WTC11 (cell line): ENCODE measurements at regions not wholly inside any gene's neighbourhood (a gene's known extent, or its start where the extent isn't known, plus 50 kb on each side); places are given as distances from the start of the nearest gene placed in this dataset.

Source experiments
- ATAC-seq: fragments of 200-7000 bp; cut with Tn5 transposase; 2 replicates; pipeline ENCODE4 v1.10.0; 2021; ENCODE audit warnings: mild to moderate bottlenecking, moderate library complexity
- CTCF ChIA-PET: fragments of 300-600 bp; sonication (Branson Sonifier 250); formaldehyde crosslinking; loops from one replicate; lab custom pipeline; 2021; ENCODE audit warnings: antibody characterized with exemption; lab: Charles Lee
- POLR2A ChIA-PET: fragments of 350-600 bp; sonication (Branson Sonifier 250); formaldehyde crosslinking; loops from one replicate; lab custom pipeline; 2021; ENCODE audit warnings: antibody characterized with exemption; lab: Charles Lee
- DNase-seq: peaks from one replicate; pipeline ENCODE4 v3.0.0; 2021; ENCODE audit warnings: low spot score
- H3K27ac Mint-ChIP-seq: 2 replicates; pipeline ENCODE4 v1.8.0; 2021; ENCODE audit warnings: mixed read lengths
- H3K27me3 Mint-ChIP-seq: 2 replicates; pipeline ENCODE4 v1.8.0; 2021; ENCODE audit warnings: low read depth, mild to moderate bottlenecking, moderate library complexity, mixed read lengths
- H3K36me3 Mint-ChIP-seq: 2 replicates; pipeline ENCODE4 v1.8.0; 2021; ENCODE audit warnings: mixed read lengths
- H3K4me1 Mint-ChIP-seq: 2 replicates; pipeline ENCODE4 v1.8.0; 2022; ENCODE audit warnings: mixed read lengths
- H3K4me3 Mint-ChIP-seq: 2 replicates; pipeline ENCODE4 v1.8.0; 2021; ENCODE audit warnings: mild to moderate bottlenecking, moderate library complexity, mixed read lengths
- H3K9me3 Mint-ChIP-seq: 2 replicates; pipeline ENCODE4 v1.8.0; 2021; ENCODE audit warnings: mixed read lengths
- AR ChIP-seq: fragments of 250-450 bp; sonication (Bioruptor Pico); IDR thresholded peaks from 2 replicates; pipeline ENCODE4 v1.9.0; 2021; ENCODE audit warnings: mild to moderate bottlenecking
- ATF1 ChIP-seq: sonication (generic); formaldehyde crosslinking; IDR thresholded peaks from 2 replicates; pipeline ENCODE4 v1.8.1; 2023; ENCODE audit warnings: mild to moderate bottlenecking, moderate library complexity, missing genetic modification reagents
- ATF6 ChIP-seq: sonication (generic); formaldehyde crosslinking; IDR thresholded peaks from 2 replicates; pipeline ENCODE4 v1.8.1; 2023; ENCODE audit warnings: mild to moderate bottlenecking, missing genetic modification reagents
- ESRRA ChIP-seq: sonication (generic); formaldehyde crosslinking; IDR thresholded peaks from 2 replicates; pipeline ENCODE4 v1.8.1; 2022; ENCODE audit warnings: mild to moderate bottlenecking, missing genetic modification reagents, borderline replicate concordance
- FOXJ3 ChIP-seq: sonication (generic); formaldehyde crosslinking; IDR thresholded peaks from 2 replicates; pipeline ENCODE4 v1.9.0; 2021; ENCODE audit warnings: missing genetic modification reagents, mild to moderate bottlenecking, borderline replicate concordance
- FOXP1 ChIP-seq: sonication (generic); formaldehyde crosslinking; IDR thresholded peaks from 2 replicates; pipeline ENCODE4 v1.8.0; 2022; ENCODE audit warnings: missing genetic modification reagents, mild to moderate bottlenecking, moderate library complexity, borderline replicate concordance
- IRF1 ChIP-seq: sonication (generic); formaldehyde crosslinking; IDR thresholded peaks from 2 replicates; pipeline ENCODE4 v1.8.0; 2023; ENCODE audit warnings: missing genetic modification reagents
- KAT7 ChIP-seq: sonication (generic); formaldehyde crosslinking; IDR thresholded peaks from 2 replicates; pipeline ENCODE4 v1.8.1; 2023; ENCODE audit warnings: missing genetic modification reagents, mild to moderate bottlenecking, borderline replicate concordance
- NFE2L1 ChIP-seq: sonication (generic); formaldehyde crosslinking; IDR thresholded peaks from 2 replicates; pipeline ENCODE4 v1.8.1; 2023; ENCODE audit warnings: missing genetic modification reagents
- NR1H2 ChIP-seq: sonication (generic); formaldehyde crosslinking; IDR thresholded peaks from 2 replicates; pipeline ENCODE4 v1.9.0; 2021; ENCODE audit warnings: mild to moderate bottlenecking, moderate library complexity, missing genetic modification reagents
- NR2C2 ChIP-seq: sonication (generic); formaldehyde crosslinking; IDR thresholded peaks from 2 replicates; pipeline ENCODE4 v1.8.0; 2022; ENCODE audit warnings: mild to moderate bottlenecking, missing genetic modification reagents
- PRRX2 ChIP-seq: fragments of 250-450 bp; sonication (Bioruptor Pico); IDR thresholded peaks from 2 replicates; pipeline ENCODE4 v1.8.0; 2021; ENCODE audit warnings: mild to moderate bottlenecking
- SMAD4 ChIP-seq: sonication (generic); formaldehyde crosslinking; IDR thresholded peaks from 2 replicates; pipeline ENCODE4 v1.8.0; 2022; ENCODE audit warnings: mild to moderate bottlenecking, missing genetic modification reagents
- TP53 ChIP-seq: sonication (generic); formaldehyde crosslinking; IDR thresholded peaks from 2 replicates; pipeline ENCODE4 v1.8.1; 2023; ENCODE audit warnings: mild to moderate bottlenecking, missing genetic modification reagents
- USF2 ChIP-seq: sonication (generic); formaldehyde crosslinking; IDR thresholded peaks from 2 replicates; pipeline ENCODE4 v1.8.1; 2023; ENCODE audit warnings: mild to moderate bottlenecking, missing genetic modification reagents, moderate library complexity
- ZNF232 ChIP-seq: sonication (generic); formaldehyde crosslinking; IDR thresholded peaks from 2 replicates; pipeline ENCODE4 v1.8.0; 2022; ENCODE audit warnings: mild to moderate bottlenecking, missing genetic modification reagents
- ZNF263 ChIP-seq: sonication (generic); formaldehyde crosslinking; IDR thresholded peaks from 2 replicates; pipeline ENCODE4 v1.8.1; 2022; ENCODE audit warnings: low read depth, mild to moderate bottlenecking, moderate library complexity, missing genetic modification reagents
- ZNF423 ChIP-seq: fragments of 250-450 bp; sonication (Bioruptor Pico); IDR thresholded peaks from 2 replicates; pipeline ENCODE4 v2.1.2; 2022; ENCODE audit warnings: mild to moderate bottlenecking, moderate library complexity
- TF ChIP-seq, protein P1 (sequence below): sonication (generic); formaldehyde crosslinking; IDR thresholded peaks from 2 replicates; pipeline ENCODE4 v1.8.0; 2022; ENCODE audit warnings: mild to moderate bottlenecking, missing genetic modification reagents
- TF ChIP-seq, protein P2 (sequence below): sonication (generic); formaldehyde crosslinking; IDR thresholded peaks from 2 replicates; pipeline ENCODE4 v1.8.0; 2022; ENCODE audit warnings: mild to moderate bottlenecking, missing genetic modification reagents
- TF ChIP-seq, protein P3 (sequence below): fragments of 250-450 bp; sonication (Bioruptor Pico); IDR thresholded peaks from 2 replicates; pipeline ENCODE4 v1.9.0; 2021; ENCODE audit warnings: mild to moderate bottlenecking
- TF ChIP-seq, protein P4 (sequence below): sonication (generic); formaldehyde crosslinking; IDR thresholded peaks from 2 replicates; pipeline ENCODE4 v1.8.1; 2022; ENCODE audit warnings: mild to moderate bottlenecking, moderate library complexity, missing genetic modification reagents
- TF ChIP-seq, protein P5 (sequence below): sonication (generic); formaldehyde crosslinking; IDR thresholded peaks from 2 replicates; pipeline ENCODE4 v1.8.1; 2023; ENCODE audit warnings: mild to moderate bottlenecking, missing genetic modification reagents, moderate library complexity

GRCh38 chr11:29131055-29131454 is 885.8 kb downstream of the KCNA4 start:
- H3K9me3 Mint-ChIP-seq: no peaks in the 10 kb centered on the region
- DNase-seq (no peak), ATAC-seq (no peak)
- POLR2A ChIA-PET: no interaction called here
- H3K27me3 Mint-ChIP-seq: no peaks in the 10 kb centered on the region
- TF ChIP-seq, protein P1, sequence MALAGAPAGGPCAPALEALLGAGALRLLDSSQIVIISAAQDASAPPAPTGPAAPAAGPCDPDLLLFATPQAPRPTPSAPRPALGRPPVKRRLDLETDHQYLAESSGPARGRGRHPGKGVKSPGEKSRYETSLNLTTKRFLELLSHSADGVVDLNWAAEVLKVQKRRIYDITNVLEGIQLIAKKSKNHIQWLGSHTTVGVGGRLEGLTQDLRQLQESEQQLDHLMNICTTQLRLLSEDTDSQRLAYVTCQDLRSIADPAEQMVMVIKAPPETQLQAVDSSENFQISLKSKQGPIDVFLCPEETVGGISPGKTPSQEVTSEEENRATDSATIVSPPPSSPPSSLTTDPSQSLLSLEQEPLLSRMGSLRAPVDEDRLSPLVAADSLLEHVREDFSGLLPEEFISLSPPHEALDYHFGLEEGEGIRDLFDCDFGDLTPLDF: no peak
- TF ChIP-seq PRRX2 (CRISPR knock-in tag) (no peak), AR (no peak), FOXP1 (CRISPR knock-in tag) (no peak), SMAD4 (no peak), ESRRA (no peak), ZNF232 (no peak)
- TF ChIP-seq, protein P2, sequence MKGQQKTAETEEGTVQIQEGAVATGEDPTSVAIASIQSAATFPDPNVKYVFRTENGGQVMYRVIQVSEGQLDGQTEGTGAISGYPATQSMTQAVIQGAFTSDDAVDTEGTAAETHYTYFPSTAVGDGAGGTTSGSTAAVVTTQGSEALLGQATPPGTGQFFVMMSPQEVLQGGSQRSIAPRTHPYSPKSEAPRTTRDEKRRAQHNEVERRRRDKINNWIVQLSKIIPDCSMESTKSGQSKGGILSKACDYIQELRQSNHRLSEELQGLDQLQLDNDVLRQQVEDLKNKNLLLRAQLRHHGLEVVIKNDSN (CRISPR knock-in tag): no peak
- TF ChIP-seq, protein P3, sequence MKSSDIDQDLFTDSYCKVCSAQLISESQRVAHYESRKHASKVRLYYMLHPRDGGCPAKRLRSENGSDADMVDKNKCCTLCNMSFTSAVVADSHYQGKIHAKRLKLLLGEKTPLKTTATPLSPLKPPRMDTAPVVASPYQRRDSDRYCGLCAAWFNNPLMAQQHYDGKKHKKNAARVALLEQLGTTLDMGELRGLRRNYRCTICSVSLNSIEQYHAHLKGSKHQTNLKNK: no peak
- no peak overlapping the region for H3K27ac Mint-ChIP-seq
- no peak overlapping the region for H3K4me3 Mint-ChIP-seq
- CTCF ChIA-PET: no interaction called here
- H3K36me3 Mint-ChIP-seq: no peaks in the 10 kb centered on the region
- no peaks in the 10 kb centered on the region for H3K4me1 Mint-ChIP-seq

GRCh38 chr11:29129844-29130243 is 887.0 kb downstream of the KCNA4 start:
- no peaks in the 10 kb centered on the region for H3K27me3 Mint-ChIP-seq
- POLR2A ChIA-PET: no interaction called here
- no peaks in the 10 kb centered on the region for H3K36me3 Mint-ChIP-seq
- no peak overlapping the region for H3K27ac Mint-ChIP-seq
- DNase-seq (no peak), ATAC-seq (no peak)
- CTCF ChIA-PET: no interaction called here
- H3K4me1 Mint-ChIP-seq: no peaks in the 10 kb centered on the region
- TF ChIP-seq, protein P2 (CRISPR knock-in tag): no peak
- TF ChIP-seq ZNF423 (CRISPR knock-in tag): no peak
- TF ChIP-seq ZNF263 (CRISPR knock-in tag): no peak
- TF ChIP-seq ATF6 (CRISPR knock-in tag): no peak
- no peak for TF ChIP-seq NR2C2 (CRISPR knock-in tag)
- no peak for TF ChIP-seq USF2 (CRISPR knock-in tag)
- TF ChIP-seq, all 79 proteins: peak for 0
- Mint-ChIP-seq H3K9me3 (no peaks in the 10 kb centered on the region), H3K4me3 (no peak overlapping the region)

DNA sequence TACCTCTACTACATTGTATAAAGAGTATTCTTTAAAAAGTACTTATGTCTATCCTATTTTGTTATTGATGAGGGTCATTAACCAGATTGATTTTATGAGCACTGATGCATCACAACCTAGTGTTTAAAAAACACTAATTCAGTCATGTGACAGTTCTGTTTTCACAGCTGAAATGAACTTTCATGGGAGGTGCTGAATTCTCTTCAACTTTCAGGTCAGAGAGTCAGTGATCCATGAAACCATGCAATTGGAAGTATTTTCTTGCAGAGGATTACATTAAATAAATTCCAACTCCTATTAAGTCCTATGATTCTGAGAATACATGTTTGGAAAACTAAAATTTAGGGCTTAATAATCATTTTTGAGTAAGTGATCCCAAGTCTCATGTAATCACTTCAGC is 889.4 kb downstream of the KCNA4 start:
- POLR2A ChIA-PET: no interaction called here
- ATAC-seq (no peak), DNase-seq (no peak)
- CTCF ChIA-PET: no interaction called here
- no peaks in the 10 kb centered on the region for H3K9me3 Mint-ChIP-seq
- no peak overlapping the region for H3K27ac Mint-ChIP-seq
- no peak overlapping the region for H3K4me3 Mint-ChIP-seq
- H3K4me1 Mint-ChIP-seq: no peaks in the 10 kb centered on the region
- H3K36me3 Mint-ChIP-seq: no peaks in the 10 kb centered on the region
- H3K27me3 Mint-ChIP-seq: no peaks in the 10 kb centered on the region
- TF ChIP-seq KAT7 (CRISPR knock-in tag) (no peak), NFE2L1 (no peak), ZNF263 (CRISPR knock-in tag) (no peak), FOXJ3 (no peak), ESRRA (no peak), TP53 (no peak), ATF1 (CRISPR knock-in tag) (no peak), IRF1 (no peak), NR1H2 (CRISPR knock-in tag) (no peak)
- TF ChIP-seq, protein P4, sequence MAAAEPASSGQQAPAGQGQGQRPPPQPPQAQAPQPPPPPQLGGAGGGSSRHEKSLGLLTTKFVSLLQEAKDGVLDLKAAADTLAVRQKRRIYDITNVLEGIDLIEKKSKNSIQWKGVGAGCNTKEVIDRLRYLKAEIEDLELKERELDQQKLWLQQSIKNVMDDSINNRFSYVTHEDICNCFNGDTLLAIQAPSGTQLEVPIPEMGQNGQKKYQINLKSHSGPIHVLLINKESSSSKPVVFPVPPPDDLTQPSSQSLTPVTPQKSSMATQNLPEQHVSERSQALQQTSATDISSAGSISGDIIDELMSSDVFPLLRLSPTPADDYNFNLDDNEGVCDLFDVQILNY (CRISPR knock-in tag): no peak
- TF ChIP-seq, protein P5, sequence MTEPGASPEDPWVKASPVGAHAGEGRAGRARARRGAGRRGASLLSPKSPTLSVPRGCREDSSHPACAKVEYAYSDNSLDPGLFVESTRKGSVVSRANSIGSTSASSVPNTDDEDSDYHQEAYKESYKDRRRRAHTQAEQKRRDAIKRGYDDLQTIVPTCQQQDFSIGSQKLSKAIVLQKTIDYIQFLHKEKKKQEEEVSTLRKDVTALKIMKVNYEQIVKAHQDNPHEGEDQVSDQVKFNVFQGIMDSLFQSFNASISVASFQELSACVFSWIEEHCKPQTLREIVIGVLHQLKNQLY (CRISPR knock-in tag): no peak
